ENCODE measurements at regions not wholly inside any gene's neighbourhood (a gene's known extent, or its start where the extent isn't known, plus 50 kb on each side); places are given as distances from the start of the nearest gene placed in this dataset.

- no peaks in the 10 kb centered on the region for H3K79me2 ChIP-seq (ENCODE audit: low read length)
Measured at GRCh38 chr6:167399051-167399387, 74.1 kb downstream of the TTLL2 start.

GRCh38 chr6:167399599-167399998 is 74.7 kb downstream of the TTLL2 start:
- Histone ChIP-seq H3K4me1 (ENCODE audit: low read length) (no peaks in the 10 kb centered on the region), H3K4me3 (ENCODE audit: low read length) (no peak overlapping the region), H3K27me3 (ENCODE audit: low read length) (no peaks in the 10 kb centered on the region), H2AFZ (ENCODE audit: low read length) (no peak overlapping the region), H3K9me3 (ENCODE audit: low read length) (no peaks in the 10 kb centered on the region), H4K20me1 (ENCODE audit: insufficient read depth, low read depth, low read length) (no peaks in the 10 kb centered on the region), H3K9ac (ENCODE audit: low read length) (no peak overlapping the region), H3K36me3 (ENCODE audit: insufficient read depth, low read length) (no peaks in the 10 kb centered on the region), H3K27ac (ENCODE audit: low read length) (no peak overlapping the region), H3K4me2 (ENCODE audit: low read depth, low read length, poor library complexity, severe bottlenecking) (no peak overlapping the region), H3K9me2 (replicated peaks; ENCODE audit: insufficient read depth, low read length) (no peaks in the 10 kb centered on the region), H3K79me2 (ENCODE audit: low read length) (no peaks in the 10 kb centered on the region)
- no peak for DNase-seq

More at GRCh38 chr6:167399051-167399387, 74.1 kb downstream of the TTLL2 start:
- Histone ChIP-seq H3K4me3 (ENCODE audit: low read length) (no peak overlapping the region), H3K27ac (ENCODE audit: low read length) (no peak overlapping the region), H3K9me3 (ENCODE audit: low read length) (no peaks in the 10 kb centered on the region), H3K36me3 (ENCODE audit: insufficient read depth, low read length) (no peaks in the 10 kb centered on the region), H3K4me1 (ENCODE audit: low read length) (no peaks in the 10 kb centered on the region), H3K9me2 (replicated peaks; ENCODE audit: insufficient read depth, low read length) (no peaks in the 10 kb centered on the region), H3K4me2 (ENCODE audit: low read depth, low read length, poor library complexity, severe bottlenecking) (no peak overlapping the region), H2AFZ (ENCODE audit: low read length) (no peak overlapping the region), H3K9ac (ENCODE audit: low read length) (no peak overlapping the region), H3K27me3 (ENCODE audit: low read length) (no peaks in the 10 kb centered on the region), H4K20me1 (ENCODE audit: insufficient read depth, low read depth, low read length) (no peaks in the 10 kb centered on the region)
- DNase-seq: no peak

GRCh38 chr6:167400482-167401138 is 75.7 kb downstream of the TTLL2 start:
- H3K4me1 ChIP-seq (ENCODE audit: low read length): no peaks in the 10 kb centered on the region
- no peak overlapping the region for H3K4me2 ChIP-seq (ENCODE audit: low read depth, low read length, poor library complexity, severe bottlenecking)
- no peak for DNase-seq
- H2AFZ ChIP-seq (ENCODE audit: low read length): no peak overlapping the region
- H3K9ac ChIP-seq (ENCODE audit: low read length): no peak overlapping the region
- H3K9me3 ChIP-seq (ENCODE audit: low read length): no peaks in the 10 kb centered on the region
- H3K9me2 ChIP-seq (replicated peaks; ENCODE audit: insufficient read depth, low read length): no peaks in the 10 kb centered on the region
- no peak overlapping the region for H3K4me3 ChIP-seq (ENCODE audit: low read length)
- H3K79me2 ChIP-seq (ENCODE audit: low read length): no peaks in the 10 kb centered on the region
- H3K36me3 ChIP-seq (ENCODE audit: insufficient read depth, low read length): no peaks in the 10 kb centered on the region
- no peak overlapping the region for H3K27ac ChIP-seq (ENCODE audit: low read length)
- no peaks in the 10 kb centered on the region for H4K20me1 ChIP-seq (ENCODE audit: insufficient read depth, low read depth, low read length)
- no peaks in the 10 kb centered on the region for H3K27me3 ChIP-seq (ENCODE audit: low read length)

GRCh38 chr6:167401525-167402194 is 76.8 kb downstream of the TTLL2 start:
- Histone ChIP-seq H3K27me3 (ENCODE audit: low read length) (no peaks in the 10 kb centered on the region), H3K4me2 (ENCODE audit: low read depth, low read length, poor library complexity, severe bottlenecking) (no peak overlapping the region), H3K9me3 (ENCODE audit: low read length) (no peaks in the 10 kb centered on the region), H2AFZ (ENCODE audit: low read length) (no peak overlapping the region), H3K27ac (ENCODE audit: low read length) (no peak overlapping the region), H3K9me2 (replicated peaks; ENCODE audit: insufficient read depth, low read length) (no peaks in the 10 kb centered on the region), H3K36me3 (ENCODE audit: insufficient read depth, low read length) (no peaks in the 10 kb centered on the region), H4K20me1 (ENCODE audit: insufficient read depth, low read depth, low read length) (no peaks in the 10 kb centered on the region), H3K4me1 (ENCODE audit: low read length) (no peaks in the 10 kb centered on the region), H3K79me2 (ENCODE audit: low read length) (no peaks in the 10 kb centered on the region), H3K4me3 (ENCODE audit: low read length) (no peak overlapping the region), H3K9ac (ENCODE audit: low read length) (no peak overlapping the region)
- DNase-seq: no peak

GRCh38 chr6:167402195-167402686 is 77.4 kb downstream of the TTLL2 start:
- Histone ChIP-seq H3K4me2 (ENCODE audit: low read depth, low read length, poor library complexity, severe bottlenecking) (no peak overlapping the region), H3K9me3 (ENCODE audit: low read length) (no peaks in the 10 kb centered on the region), H3K79me2 (ENCODE audit: low read length) (no peaks in the 10 kb centered on the region), H2AFZ (ENCODE audit: low read length) (no peak overlapping the region), H3K4me3 (ENCODE audit: low read length) (no peak overlapping the region), H3K9ac (ENCODE audit: low read length) (no peak overlapping the region), H3K36me3 (ENCODE audit: insufficient read depth, low read length) (no peaks in the 10 kb centered on the region), H3K9me2 (replicated peaks; ENCODE audit: insufficient read depth, low read length) (no peaks in the 10 kb centered on the region), H3K4me1 (ENCODE audit: low read length) (no peaks in the 10 kb centered on the region), H3K27ac (ENCODE audit: low read length) (no peak overlapping the region), H4K20me1 (ENCODE audit: insufficient read depth, low read depth, low read length) (no peaks in the 10 kb centered on the region), H3K27me3 (ENCODE audit: low read length) (no peaks in the 10 kb centered on the region)
- no peak for DNase-seq

- no peak overlapping the region for H3K4me3 ChIP-seq (ENCODE audit: low read length)
- DNase-seq: no peak
- H4K20me1 ChIP-seq (ENCODE audit: insufficient read depth, low read depth, low read length): no peaks in the 10 kb centered on the region
- no peaks in the 10 kb centered on the region for H3K9me3 ChIP-seq (ENCODE audit: low read length)
- no peak overlapping the region for H3K9ac ChIP-seq (ENCODE audit: low read length)
- H3K4me1 ChIP-seq (ENCODE audit: low read length): no peaks in the 10 kb centered on the region
- no peaks in the 10 kb centered on the region for H3K9me2 ChIP-seq (replicated peaks; ENCODE audit: insufficient read depth, low read length)
- no peak overlapping the region for H3K27ac ChIP-seq (ENCODE audit: low read length)
- H3K36me3 ChIP-seq (ENCODE audit: insufficient read depth, low read length): no peaks in the 10 kb centered on the region
- no peaks in the 10 kb centered on the region for H3K79me2 ChIP-seq (ENCODE audit: low read length)
- no peak overlapping the region for H3K4me2 ChIP-seq (ENCODE audit: low read depth, low read length, poor library complexity, severe bottlenecking)
- H2AFZ ChIP-seq (ENCODE audit: low read length): no peak overlapping the region
- no peaks in the 10 kb centered on the region for H3K27me3 ChIP-seq (ENCODE audit: low read length)
Measured at GRCh38 chr6:167403427-167403826, 78.5 kb downstream of the TTLL2 start.

GRCh38 chr6:167404385-167405049 is 79.6 kb downstream of the TTLL2 start:
- no peak overlapping the region for H3K27ac ChIP-seq (ENCODE audit: low read length)
- H3K4me1 ChIP-seq (ENCODE audit: low read length): no peaks in the 10 kb centered on the region
- no peak for DNase-seq
- no peak overlapping the region for H2AFZ ChIP-seq (ENCODE audit: low read length)
- H3K9ac ChIP-seq (ENCODE audit: low read length): no peak overlapping the region
- H3K27me3 ChIP-seq (ENCODE audit: low read length): no peaks in the 10 kb centered on the region
- H3K4me2 ChIP-seq (ENCODE audit: low read depth, low read length, poor library complexity, severe bottlenecking): no peak overlapping the region
- no peak overlapping the region for H3K4me3 ChIP-seq (ENCODE audit: low read length)
- H3K79me2 ChIP-seq (ENCODE audit: low read length): no peaks in the 10 kb centered on the region
- no peaks in the 10 kb centered on the region for H4K20me1 ChIP-seq (ENCODE audit: insufficient read depth, low read depth, low read length)
- H3K9me3 ChIP-seq (ENCODE audit: low read length): no peaks in the 10 kb centered on the region
- H3K9me2 ChIP-seq (replicated peaks; ENCODE audit: insufficient read depth, low read length): no peaks in the 10 kb centered on the region
- no peaks in the 10 kb centered on the region for H3K36me3 ChIP-seq (ENCODE audit: insufficient read depth, low read length)

- no peak for DNase-seq
- no peak overlapping the region for H3K4me3 ChIP-seq (ENCODE audit: low read length)
- H3K4me2 ChIP-seq (ENCODE audit: low read depth, low read length, poor library complexity, severe bottlenecking): no peak overlapping the region
- no peaks in the 10 kb centered on the region for H3K4me1 ChIP-seq (ENCODE audit: low read length)
- H2AFZ ChIP-seq (ENCODE audit: low read length): no peak overlapping the region
- H3K27ac ChIP-seq (ENCODE audit: low read length): no peak overlapping the region
- H3K9me2 ChIP-seq (replicated peaks; ENCODE audit: insufficient read depth, low read length): no peaks in the 10 kb centered on the region
- H3K9me3 ChIP-seq (ENCODE audit: low read length): no peaks in the 10 kb centered on the region
- no peaks in the 10 kb centered on the region for H3K27me3 ChIP-seq (ENCODE audit: low read length)
- no peaks in the 10 kb centered on the region for H3K36me3 ChIP-seq (ENCODE audit: insufficient read depth, low read length)
- H4K20me1 ChIP-seq (ENCODE audit: insufficient read depth, low read depth, low read length): no peaks in the 10 kb centered on the region
- no peak overlapping the region for H3K9ac ChIP-seq (ENCODE audit: low read length)
- H3K79me2 ChIP-seq (ENCODE audit: low read length): no peaks in the 10 kb centered on the region
Measured at GRCh38 chr6:167405778-167406532, 81.1 kb downstream of the TTLL2 start.

Measured in Karpas-422 (cell line).